ENCODE measurements at regions not wholly inside any gene's neighbourhood (a gene's known extent, or its start where the extent isn't known, plus 50 kb on each side); places are given as distances from the start of the nearest gene placed in this dataset.

- TF ChIP-seq CTCF (IDR thresholded peaks at IDR 0.05) = no peak
- no peak for TF ChIP-seq USF2 (CRISPR knock-in tag; IDR thresholded peaks at IDR 0.05)
- TF ChIP-seq HMGXB4 (CRISPR knock-in tag; IDR thresholded peaks at IDR 0.05) = no peak
- no peak for TF ChIP-seq FOXP4 (CRISPR knock-in tag; IDR thresholded peaks at IDR 0.05)
- no peak for TF ChIP-seq GABPB1 (CRISPR knock-in tag; IDR thresholded peaks at IDR 0.05)
Observed at GRCh38 chr5:12999667-13000066, 944.8 kb downstream of the DNAH5 start.

All from WTC11 (cell line).